ENCODE measurements at regions not wholly inside any gene's neighbourhood (a gene's known extent, or its start where the extent isn't known, plus 50 kb on each side); places are given as distances from the start of the nearest gene placed in this dataset.

DNA sequence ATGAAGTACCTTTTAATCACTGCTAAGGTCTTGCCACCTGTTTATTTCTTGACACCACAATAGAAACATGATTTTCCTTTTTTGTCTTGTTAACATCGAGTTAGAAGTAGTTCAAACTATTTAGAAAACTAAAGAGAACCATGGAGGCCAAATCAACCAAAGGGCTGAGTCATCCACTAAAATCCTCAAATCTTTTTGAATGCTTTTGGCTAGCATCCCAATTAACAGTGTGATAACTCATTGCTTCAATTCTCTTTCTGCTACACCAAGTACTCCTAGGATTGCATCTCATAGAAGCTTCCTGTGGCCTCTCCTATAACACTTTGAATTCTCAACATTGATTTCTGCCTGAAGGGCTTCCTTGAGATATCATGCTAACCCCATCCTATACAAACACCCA lies 159.9 kb upstream of the MMADHC start:
- intact Hi-C loops (cut with DNase I; ENCODE audit: low total_unique reads), result no loop called here
- Histone ChIP-seq H3K4me1 (peaks cover 3% of the 10 kb centered on the region), H3K9me3 (no peaks in the 10 kb centered on the region), H3K36me3 (ENCODE audit: low read depth, missing control alignments) (no peaks in the 10 kb centered on the region), H3K4me3 (no peak overlapping the region), H3K27ac (no peak overlapping the region), H3K27me3 (no peaks in the 10 kb centered on the region)
- TF ChIP-seq POLR2A (IDR thresholded peaks at IDR 0.05), result no peak
- TF ChIP-seq, protein P1, sequence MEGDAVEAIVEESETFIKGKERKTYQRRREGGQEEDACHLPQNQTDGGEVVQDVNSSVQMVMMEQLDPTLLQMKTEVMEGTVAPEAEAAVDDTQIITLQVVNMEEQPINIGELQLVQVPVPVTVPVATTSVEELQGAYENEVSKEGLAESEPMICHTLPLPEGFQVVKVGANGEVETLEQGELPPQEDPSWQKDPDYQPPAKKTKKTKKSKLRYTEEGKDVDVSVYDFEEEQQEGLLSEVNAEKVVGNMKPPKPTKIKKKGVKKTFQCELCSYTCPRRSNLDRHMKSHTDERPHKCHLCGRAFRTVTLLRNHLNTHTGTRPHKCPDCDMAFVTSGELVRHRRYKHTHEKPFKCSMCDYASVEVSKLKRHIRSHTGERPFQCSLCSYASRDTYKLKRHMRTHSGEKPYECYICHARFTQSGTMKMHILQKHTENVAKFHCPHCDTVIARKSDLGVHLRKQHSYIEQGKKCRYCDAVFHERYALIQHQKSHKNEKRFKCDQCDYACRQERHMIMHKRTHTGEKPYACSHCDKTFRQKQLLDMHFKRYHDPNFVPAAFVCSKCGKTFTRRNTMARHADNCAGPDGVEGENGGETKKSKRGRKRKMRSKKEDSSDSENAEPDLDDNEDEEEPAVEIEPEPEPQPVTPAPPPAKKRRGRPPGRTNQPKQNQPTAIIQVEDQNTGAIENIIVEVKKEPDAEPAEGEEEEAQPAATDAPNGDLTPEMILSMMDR (IDR thresholded peaks at IDR 0.05), result no peak
- WGBS, 2 donors, result 59 to 80% methylated on average over 1 of the region's 1 CpG
- DNase-seq, result no peak

DNA sequence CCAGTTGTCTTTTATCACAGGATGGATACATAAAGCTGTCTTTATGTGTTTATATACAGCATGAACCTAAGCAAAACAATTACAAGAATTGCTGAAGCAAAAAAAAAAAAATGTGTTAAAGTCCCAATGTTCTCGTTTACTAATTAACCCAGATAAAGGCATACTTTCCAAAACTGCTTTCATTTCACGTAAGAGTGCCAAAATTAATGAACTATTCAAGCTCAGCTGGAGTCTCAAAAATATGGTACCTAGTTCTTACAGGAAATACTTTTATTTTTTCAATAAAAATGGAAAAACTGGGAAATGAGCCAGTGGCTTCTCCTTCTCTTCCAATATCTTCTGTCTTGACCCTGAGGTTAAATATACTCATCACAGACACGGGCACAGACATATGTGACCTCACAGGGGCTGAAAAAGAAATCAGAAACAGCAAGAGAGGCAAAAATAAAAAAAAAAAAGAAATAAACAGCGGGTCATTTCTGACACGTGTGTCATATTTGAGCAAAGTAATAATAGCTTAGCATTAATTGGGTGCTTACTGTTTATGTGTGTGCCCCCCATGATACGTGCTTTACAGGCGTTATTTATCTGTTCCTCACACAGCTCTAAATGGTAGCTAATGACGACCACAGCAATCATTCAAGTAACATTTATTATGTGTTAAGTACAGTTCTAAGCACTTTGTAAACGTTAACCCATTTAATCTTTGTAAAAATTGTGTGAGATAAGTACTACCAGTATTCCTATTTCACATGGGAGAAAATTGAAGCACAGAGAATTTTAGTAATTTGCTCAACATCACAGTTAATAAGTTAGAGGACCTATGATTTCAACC lies 158.0 kb upstream of the MMADHC start:
- H3K9me3 ChIP-seq, result no peaks in the 10 kb centered on the region
- no peaks in the 10 kb centered on the region for H3K27me3 ChIP-seq
- no peak overlapping the region for H3K27ac ChIP-seq
- H3K4me3 ChIP-seq, result no peak overlapping the region
- TF ChIP-seq POLR2A (IDR thresholded peaks at IDR 0.05), result no peak
- TF ChIP-seq, protein P1 (IDR thresholded peaks at IDR 0.05), result no peak
- H3K4me1 ChIP-seq, result peaks cover 3% of the 10 kb centered on the region
- H3K36me3 ChIP-seq (ENCODE audit: low read depth, missing control alignments), result no peaks in the 10 kb centered on the region
- no peak for DNase-seq
- WGBS, 2 donors, result 64 to 69% methylated on average over 9 of the region's 9 CpGs
- intact Hi-C loops (cut with DNase I; ENCODE audit: low total_unique reads), result no loop called here

DNA sequence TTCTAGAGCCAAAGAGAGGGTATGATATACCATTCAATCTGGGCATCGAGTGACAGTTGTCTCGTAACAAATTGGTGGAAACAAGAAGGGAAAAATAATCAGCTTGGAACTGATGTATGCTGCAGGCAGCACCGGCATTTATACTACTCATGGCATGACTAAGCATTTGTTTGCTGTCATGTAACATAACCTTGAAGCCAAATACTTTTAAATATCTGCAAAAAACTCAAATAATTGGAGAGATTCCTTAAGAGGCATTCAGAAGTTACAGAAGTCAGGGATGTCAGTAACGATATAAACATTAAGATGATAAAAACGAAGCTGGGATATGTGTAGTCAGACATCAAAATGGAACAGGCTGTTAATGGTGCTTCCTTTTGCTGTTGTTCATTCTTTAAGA lies 157.3 kb upstream of the MMADHC start:
- no peak overlapping the region for H3K4me3 ChIP-seq
- DNase-seq, result no peak
- 43 to 53% methylated on average over 5 of the region's 5 CpGs for WGBS, 2 donors
- H3K9me3 ChIP-seq, result no peaks in the 10 kb centered on the region
- H3K27me3 ChIP-seq, result no peaks in the 10 kb centered on the region
- intact Hi-C loops (cut with DNase I; ENCODE audit: low total_unique reads), result no loop called here
- peaks cover 3% of the 10 kb centered on the region for H3K4me1 ChIP-seq
- no peak for TF ChIP-seq POLR2A (IDR thresholded peaks at IDR 0.05)
- TF ChIP-seq, protein P1 (IDR thresholded peaks at IDR 0.05), result no peak
- no peak overlapping the region for H3K27ac ChIP-seq
- no peaks in the 10 kb centered on the region for H3K36me3 ChIP-seq (ENCODE audit: low read depth, missing control alignments)

DNA sequence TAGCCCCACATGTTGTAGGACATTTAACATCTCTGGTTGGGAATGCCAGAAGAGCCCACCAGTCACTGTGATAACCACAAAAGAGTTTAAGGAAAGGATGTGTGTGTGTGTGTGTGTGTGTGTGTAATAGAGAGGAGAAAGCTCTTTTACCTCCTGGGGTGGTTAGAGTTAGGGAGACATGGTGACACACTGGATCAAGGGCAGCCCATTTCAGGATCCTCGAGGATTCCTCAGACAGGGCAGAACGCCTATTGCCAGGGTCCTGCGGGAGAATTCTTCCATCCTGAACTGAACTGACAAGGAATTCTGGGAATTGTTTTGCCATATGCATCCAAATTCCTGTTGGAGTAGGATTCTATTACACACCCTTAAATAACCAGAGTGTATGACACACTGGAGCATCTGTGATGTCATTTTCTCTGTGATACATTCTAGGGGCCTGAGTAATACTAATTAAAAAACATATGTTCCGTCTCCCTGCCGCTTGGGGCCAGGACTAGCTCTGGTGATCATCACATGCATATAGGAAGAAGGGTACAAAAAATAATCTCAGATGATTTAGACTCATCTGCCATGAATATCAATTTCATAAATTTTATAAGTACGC lies 156.4 kb upstream of the MMADHC start:
- Histone ChIP-seq H3K36me3 (ENCODE audit: low read depth, missing control alignments) (no peaks in the 10 kb centered on the region), H3K27ac (no peak overlapping the region), H3K4me1 (peaks cover 3% of the 10 kb centered on the region), H3K9me3 (no peaks in the 10 kb centered on the region), H3K27me3 (no peaks in the 10 kb centered on the region), H3K4me3 (no peak overlapping the region)
- intact Hi-C loops (cut with DNase I; ENCODE audit: low total_unique reads), result no loop called here
- DNase-seq, result no peak
- no peak for TF ChIP-seq POLR2A (IDR thresholded peaks at IDR 0.05)
- TF ChIP-seq, protein P1 (IDR thresholded peaks at IDR 0.05), result no peak
- WGBS, 2 donors, result 86 to 90% methylated on average over 6 of the region's 6 CpGs
